Activated CD8-positive, alpha-beta T cell treated with anti-CD3 and anti-CD28 coated beads for 36 hours (primary cell): ENCODE measurements at regions not wholly inside any gene's neighbourhood (a gene's known extent, or its start where the extent isn't known, plus 50 kb on each side); places are given as distances from the start of the nearest gene placed in this dataset.

ENCODE experiments used
- ATAC-seq: fragments of 200-7000 bp; cut with Tn5 transposase; one replicate; pipeline ENCODE4 v1.10.0; 2021; ENCODE audit warnings: mild to moderate bottlenecking, moderate library complexity
- CTCF ChIA-PET: fragments of 350-600 bp; sonication (Branson Sonifier 250); formaldehyde crosslinking; loops from one replicate; lab custom pipeline; 2021; ENCODE audit warnings: antibody characterized with exemption; lab: Charles Lee
- POLR2A ChIA-PET: fragments of 350-600 bp; sonication (Branson Sonifier 250); formaldehyde crosslinking; loops from one replicate; lab custom pipeline; 2021; ENCODE audit warnings: antibody characterized with exemption; lab: Charles Lee
- DNase-seq: peaks from one replicate; pipeline ENCODE4 v3.0.0-alpha.2; 2020
- H3K27ac Mint-ChIP-seq: one replicate; pipeline ENCODE4 v1.8.0; 2021; ENCODE audit warnings: mild to moderate bottlenecking, mixed read lengths
- H3K27me3 Mint-ChIP-seq: one replicate; pipeline ENCODE4 v1.8.0; 2021; ENCODE audit warnings: mixed read lengths
- H3K36me3 Mint-ChIP-seq: one replicate; pipeline ENCODE4 v1.8.0; 2021; ENCODE audit warnings: low read depth, mixed read lengths
- H3K4me1 Mint-ChIP-seq: one replicate; pipeline ENCODE4 v1.8.0; 2021; ENCODE audit warnings: low read depth, mixed read lengths
- H3K4me3 Mint-ChIP-seq: one replicate; pipeline ENCODE4 v1.8.0; 2021; ENCODE audit warnings: mild to moderate bottlenecking, moderate library complexity, mixed read lengths
- H3K9me3 Mint-ChIP-seq: one replicate; pipeline ENCODE4 v1.8.0; 2021; ENCODE audit warnings: mixed read lengths
- intact Hi-C: fragments of 100-400 bp; cut with micrococcal nuclease; formaldehyde crosslinking; loops from one replicate; pipeline ENCODE4 v1.10.0; 2022
- TF ChIP-seq, protein P1 (sequence below): fragments of 200-600 bp; IDR thresholded peaks from one replicate; pipeline ENCODE4 v1.8.0; 2022; ENCODE audit warnings: antibody characterized with exemption, mild to moderate bottlenecking

DNA sequence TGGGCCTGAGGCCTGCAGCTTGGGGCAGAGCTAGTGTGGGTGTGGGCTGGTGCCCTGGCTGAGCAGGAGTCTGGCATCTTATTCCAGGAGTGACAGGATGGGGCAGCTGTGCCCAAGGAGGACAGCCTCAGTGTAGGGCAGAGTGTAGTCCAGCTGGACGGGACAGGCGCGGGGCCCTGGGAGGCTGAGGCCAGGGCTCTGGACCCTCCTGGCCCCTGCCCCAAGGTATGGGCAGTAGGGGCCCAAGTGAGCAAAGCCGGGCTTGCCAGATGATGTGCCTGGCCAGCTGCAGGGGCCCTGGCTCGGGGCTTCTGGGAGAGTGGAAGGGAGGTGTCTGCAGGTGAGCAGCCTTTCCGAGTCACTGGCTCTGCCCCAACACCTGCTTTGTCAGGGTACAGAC lies 1190.9 kb downstream of the BRD1 start:
- Mint-ChIP-seq H3K4me3 (no peak overlapping the region), H3K27me3 (no peaks in the 10 kb centered on the region), H3K36me3 (no peaks in the 10 kb centered on the region), H3K9me3 (no peaks in the 10 kb centered on the region), H3K27ac (no peak overlapping the region), H3K4me1 (peaks cover 13% of the 10 kb centered on the region)
- DNase-seq, result no peak
- intact Hi-C loops, result no loop called here
- no peak for ATAC-seq
- TF ChIP-seq, protein P1, sequence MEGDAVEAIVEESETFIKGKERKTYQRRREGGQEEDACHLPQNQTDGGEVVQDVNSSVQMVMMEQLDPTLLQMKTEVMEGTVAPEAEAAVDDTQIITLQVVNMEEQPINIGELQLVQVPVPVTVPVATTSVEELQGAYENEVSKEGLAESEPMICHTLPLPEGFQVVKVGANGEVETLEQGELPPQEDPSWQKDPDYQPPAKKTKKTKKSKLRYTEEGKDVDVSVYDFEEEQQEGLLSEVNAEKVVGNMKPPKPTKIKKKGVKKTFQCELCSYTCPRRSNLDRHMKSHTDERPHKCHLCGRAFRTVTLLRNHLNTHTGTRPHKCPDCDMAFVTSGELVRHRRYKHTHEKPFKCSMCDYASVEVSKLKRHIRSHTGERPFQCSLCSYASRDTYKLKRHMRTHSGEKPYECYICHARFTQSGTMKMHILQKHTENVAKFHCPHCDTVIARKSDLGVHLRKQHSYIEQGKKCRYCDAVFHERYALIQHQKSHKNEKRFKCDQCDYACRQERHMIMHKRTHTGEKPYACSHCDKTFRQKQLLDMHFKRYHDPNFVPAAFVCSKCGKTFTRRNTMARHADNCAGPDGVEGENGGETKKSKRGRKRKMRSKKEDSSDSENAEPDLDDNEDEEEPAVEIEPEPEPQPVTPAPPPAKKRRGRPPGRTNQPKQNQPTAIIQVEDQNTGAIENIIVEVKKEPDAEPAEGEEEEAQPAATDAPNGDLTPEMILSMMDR, result no peak
- ChIA-PET CTCF (no interaction called here), POLR2A (no interaction called here)

DNA sequence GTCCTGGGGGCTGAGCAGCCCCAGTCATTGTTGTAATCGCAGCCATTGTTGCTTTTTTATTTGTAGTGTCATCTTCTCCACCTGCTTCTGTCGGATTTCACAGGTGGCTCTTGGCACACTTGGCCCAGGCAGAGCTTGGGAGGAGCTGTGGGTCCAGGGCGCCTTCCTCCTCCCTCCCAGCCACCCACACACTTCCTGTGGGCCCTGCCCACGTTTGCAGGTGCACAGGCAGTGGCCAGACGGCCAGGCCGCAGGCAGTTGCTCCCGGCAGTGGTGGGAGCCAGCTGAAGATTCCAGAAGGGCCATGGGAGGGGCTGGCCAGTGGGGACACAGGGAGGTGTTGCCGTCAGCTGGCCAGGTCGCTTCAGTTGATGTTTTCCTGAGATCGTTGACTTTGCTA lies 1191.9 kb downstream of the BRD1 start:
- DNase-seq (peak; percentile 7), ATAC-seq (peak; percentile 27)
- TF ChIP-seq, protein P1, result no peak
- intact Hi-C loops, result no loop called here
- Mint-ChIP-seq H3K27ac (no peak overlapping the region), H3K27me3 (no peaks in the 10 kb centered on the region), H3K4me3 (no peak overlapping the region), H3K4me1 (peaks cover 13% of the 10 kb centered on the region), H3K9me3 (no peaks in the 10 kb centered on the region), H3K36me3 (no peaks in the 10 kb centered on the region)
- POLR2A ChIA-PET, result no interaction called here
- CTCF ChIA-PET, result no interaction called here

DNA sequence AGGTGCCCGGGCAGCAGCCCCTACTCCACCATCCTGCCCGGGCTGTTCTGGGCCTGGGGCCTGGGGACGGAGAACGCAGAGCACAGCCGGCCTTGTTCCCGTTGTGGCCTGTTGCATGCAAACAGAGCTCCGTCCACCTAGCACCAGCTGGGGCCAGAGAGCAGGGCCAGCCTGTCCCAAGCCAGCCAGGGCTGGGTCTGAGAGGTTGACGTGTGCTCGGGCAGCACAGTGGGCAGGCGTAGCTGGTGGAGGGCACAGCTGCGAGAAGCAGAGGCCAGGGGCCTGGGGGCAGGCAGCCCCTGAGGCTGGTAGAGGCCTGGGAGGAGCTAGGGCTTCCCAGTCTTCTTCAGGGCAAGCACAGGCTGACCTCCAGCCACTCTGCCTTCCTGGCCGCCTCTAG lies 1192.6 kb downstream of the BRD1 start:
- intact Hi-C loops, result no loop called here
- H3K27me3 Mint-ChIP-seq, result no peaks in the 10 kb centered on the region
- no peaks in the 10 kb centered on the region for H3K36me3 Mint-ChIP-seq
- POLR2A ChIA-PET, result no interaction called here
- DNase-seq (no peak), ATAC-seq (no peak)
- H3K27ac Mint-ChIP-seq, result no peak overlapping the region
- no peaks in the 10 kb centered on the region for H3K9me3 Mint-ChIP-seq
- no peak overlapping the region for H3K4me3 Mint-ChIP-seq
- CTCF ChIA-PET, result no interaction called here
- H3K4me1 Mint-ChIP-seq, result peaks cover 13% of the 10 kb centered on the region
- TF ChIP-seq, protein P1, result no peak

DNA sequence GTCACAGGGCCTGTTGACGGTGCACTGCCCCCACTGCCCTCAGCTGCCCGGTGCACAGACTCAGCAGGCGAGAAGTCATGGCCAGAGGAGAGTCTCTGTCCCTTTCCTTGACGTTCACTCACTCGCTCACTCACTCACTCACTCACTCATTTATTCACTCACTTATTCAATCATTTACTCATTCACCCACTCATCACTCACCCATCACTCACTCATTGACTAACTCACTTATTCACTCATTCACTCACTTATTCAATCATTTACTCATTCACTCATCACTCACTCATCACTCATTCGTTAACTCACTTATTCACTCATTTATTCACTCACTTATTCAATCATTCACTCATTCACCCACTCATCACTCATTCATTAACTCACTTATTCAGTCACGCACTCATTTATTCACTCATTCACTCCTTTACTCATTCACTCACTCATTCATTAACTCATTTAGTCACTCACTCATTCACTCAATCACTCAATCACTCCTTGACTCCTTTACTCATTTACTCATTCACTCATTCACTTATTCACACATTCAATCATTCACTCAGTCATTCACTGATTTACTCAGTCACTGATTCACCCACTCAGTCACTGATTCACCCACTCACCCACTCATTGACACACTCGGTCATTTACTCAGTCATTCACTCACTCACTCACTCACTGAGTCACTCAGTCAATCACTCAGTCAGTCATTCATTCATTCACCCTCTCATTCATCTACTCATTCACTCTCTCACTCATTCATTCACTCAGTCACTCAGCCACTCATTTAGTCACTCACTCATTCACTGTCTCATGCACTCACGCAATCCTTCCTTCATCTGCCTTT lies 1193.5 kb downstream of the BRD1 start:
- ATAC-seq (no peak), DNase-seq (no peak)
- CTCF ChIA-PET, result no interaction called here
- Mint-ChIP-seq H3K9me3 (no peaks in the 10 kb centered on the region), H3K27me3 (no peaks in the 10 kb centered on the region), H3K36me3 (no peaks in the 10 kb centered on the region), H3K4me3 (no peak overlapping the region), H3K27ac (no peak overlapping the region), H3K4me1 (peaks cover 13% of the 10 kb centered on the region)
- intact Hi-C loops, result no loop called here
- POLR2A ChIA-PET, result no interaction called here
- TF ChIP-seq, protein P1, result no peak

GRCh38 chr22:48632646-48633246 lies 1194.9 kb downstream of the BRD1 start:
- Mint-ChIP-seq H3K4me3 (no peak overlapping the region), H3K36me3 (no peaks in the 10 kb centered on the region), H3K27ac (no peak overlapping the region), H3K27me3 (no peaks in the 10 kb centered on the region), H3K9me3 (no peaks in the 10 kb centered on the region), H3K4me1 (peaks cover 13% of the 10 kb centered on the region)
- ATAC-seq (no peak), DNase-seq (no peak)
- TF ChIP-seq, protein P1, result no peak
- intact Hi-C loops, result no loop called here
- ChIA-PET POLR2A (interaction anchor here (1.0 kb wide), 1 partner anchor 22 kb away, joined by 3 read pairs; no protein-coding TSS in a partner anchor), CTCF (no interaction called here)
